GM23338 (cell line): ENCODE measurements at regions not wholly inside any gene's neighbourhood (a gene's known extent, or its start where the extent isn't known, plus 50 kb on each side); places are given as distances from the start of the nearest gene placed in this dataset.

Experiments
- ATAC-seq: fragments of 200-7000 bp; cut with Tn5 transposase; 3 replicates; pipeline ENCODE4 v1.9.1; 2020
- DNase-seq: peaks from one replicate; pipeline ENCODE4 v3.0.0-alpha.2; 2015; ENCODE audit warnings: low spot score
- H2AFZ ChIP-seq: fragments of 200-600 bp; sonication (generic); 2 replicates; pipeline ENCODE4 v1.8.0; 2016; ENCODE audit warnings: antibody characterized with exemption, mild to moderate bottlenecking, moderate library complexity
- H3F3A ChIP-seq: fragments of 200-600 bp; sonication (generic); replicated peaks from 2 replicates; pipeline ENCODE4 v1.8.0; 2017; ENCODE audit warnings: antibody characterized with exemption, mixed run types, low read depth
- H3K27ac ChIP-seq: fragments of 200-600 bp; sonication (generic); 2 replicates; pipeline ENCODE4 v1.6.1; 2016; ENCODE audit warnings: low read depth
- H3K27me3 ChIP-seq: fragments of 200-600 bp; sonication (generic); 2 replicates; pipeline ENCODE4 v1.8.0; 2016; ENCODE audit warnings: mild to moderate bottlenecking, mixed run types, moderate library complexity; ENCODE audit not compliant: insufficient read depth
- H3K36me3 ChIP-seq: fragments of 200-600 bp; sonication (generic); 2 replicates; pipeline ENCODE4 v1.8.0; 2016; ENCODE audit warnings: mild to moderate bottlenecking; ENCODE audit not compliant: insufficient read depth
- H3K4me1 ChIP-seq: fragments of 200-600 bp; sonication (generic); 2 replicates; pipeline ENCODE4 v1.8.0; 2016; ENCODE audit warnings: mild to moderate bottlenecking, moderate library complexity; ENCODE audit not compliant: insufficient read depth
- H3K4me2 ChIP-seq: fragments of 200-600 bp; sonication (generic); 2 replicates; pipeline ENCODE4 v1.7.1; 2017; ENCODE audit warnings: mixed run types
- H3K4me3 ChIP-seq: fragments of 200-600 bp; sonication (generic); 2 replicates; pipeline ENCODE4 v1.6.1; 2016; ENCODE audit warnings: mixed run types
- H3K79me2 ChIP-seq: fragments of 200-600 bp; sonication (generic); replicated peaks from 2 replicates; pipeline ENCODE4 v1.8.0; 2017; ENCODE audit warnings: mild to moderate bottlenecking; ENCODE audit not compliant: insufficient read depth
- H3K9me2 ChIP-seq: fragments of 200-600 bp; sonication (generic); 2 replicates; pipeline ENCODE4 v1.8.0; 2017; ENCODE audit not compliant: insufficient read depth
- H4K20me1 ChIP-seq: fragments of 200-600 bp; sonication (generic); replicated peaks from 2 replicates; pipeline ENCODE4 v1.8.0; 2017; ENCODE audit warnings: mild to moderate bottlenecking; ENCODE audit not compliant: insufficient read depth
- H3K27ac Mint-ChIP-seq: 2 replicates; pipeline ENCODE4 v1.8.0; 2020; ENCODE audit warnings: inconsistent platforms, mild to moderate bottlenecking, moderate library complexity, mixed read lengths
- H3K27me3 Mint-ChIP-seq: 3 replicates; pipeline ENCODE4 v1.8.0; 2022; ENCODE audit warnings: low read depth, mild to moderate bottlenecking, moderate library complexity, mixed read lengths, inconsistent platforms; ENCODE audit not compliant: insufficient read depth, poor library complexity
- H3K36me3 Mint-ChIP-seq: 3 replicates; pipeline ENCODE4 v1.8.0; 2021; ENCODE audit warnings: low read depth, mild to moderate bottlenecking, inconsistent platforms, moderate library complexity, mixed read lengths
- H3K4me1 Mint-ChIP-seq: 3 replicates; pipeline ENCODE4 v1.8.0; 2020; ENCODE audit warnings: mild to moderate bottlenecking, inconsistent platforms, mixed read lengths
- H3K4me3 Mint-ChIP-seq: 3 replicates; pipeline ENCODE4 v1.8.0; 2021; ENCODE audit warnings: moderate library complexity, mild to moderate bottlenecking, inconsistent platforms, mixed read lengths
- H3K9me3 Mint-ChIP-seq: 3 replicates; pipeline ENCODE4 v1.8.0; 2020; ENCODE audit warnings: moderate library complexity, mild to moderate bottlenecking, inconsistent platforms, mixed read lengths
- CTCF ChIP-seq, 2 experiments: fragments of 200-600 bp in 1 of 2; sonication (generic) in 1 of 2; conservative IDR thresholded peaks; 2 replicates each; pipeline versions ENCODE4 v1.5.1 to v1.6.1; 2016 to 2017; ENCODE audit warnings: antibody characterized with exemption in 2 of 2, low read depth in 2 of 2, mild to moderate bottlenecking in 2 of 2, moderate library complexity in 1 of 2
- JUNB ChIP-seq: IDR thresholded peaks from one replicate; pipeline ENCODE4 v1.6.1; 2016; ENCODE audit warnings: antibody characterized with exemption; ENCODE audit not compliant: unreplicated experiment
- REST ChIP-seq: IDR thresholded peaks from one replicate; pipeline ENCODE4 v1.6.1; 2018; ENCODE audit warnings: antibody characterized with exemption; ENCODE audit not compliant: unreplicated experiment
- ZNF331 ChIP-seq: fragments of 250-450 bp; sonication (Bioruptor Pico); IDR thresholded peaks from 2 replicates; pipeline ENCODE4 v1.5.0; 2020; ENCODE audit warnings: low read depth, mild to moderate bottlenecking, moderate library complexity

- H3K4me1 Mint-ChIP-seq = peaks cover 4% of the 10 kb centered on the region; the same call in 2 of the 3 replicates
- DNase-seq (peak; percentile 90), ATAC-seq (peak; percentile 96)
Observed at GRCh38 chr6:19210849-19211590, 626.1 kb upstream of the ID4 start.

More at GRCh38 chr6:19210849-19211590, 626.1 kb upstream of the ID4 start:
- no peaks in the 10 kb centered on the region for H3F3A ChIP-seq
- H2AFZ ChIP-seq = no peak overlapping the region
- TF ChIP-seq CTCF (conservative IDR thresholded peaks at IDR 0.05; ENCODE audit: low read depth in 2 of 2) = peak; percentile 58 to 77
- TF ChIP-seq REST = no peak
- no peak for TF ChIP-seq ZNF331 (CRISPR knock-in tag)
- TF ChIP-seq JUNB = no peak
- no peak overlapping the region for H3K4me2 ChIP-seq
- H3K79me2 ChIP-seq = no peaks in the 10 kb centered on the region
- Mint-ChIP-seq H3K36me3 (no peaks in the 10 kb centered on the region), H3K27ac (no peak overlapping the region), H3K9me3 (peaks cover 6% of the 10 kb centered on the region; the same call in 1 of the 3 replicates), H3K4me3 (no peak overlapping the region), H3K27me3 (no peaks in the 10 kb centered on the region)
- H3K4me3 ChIP-seq = no peak overlapping the region
- no peaks in the 10 kb centered on the region for H4K20me1 ChIP-seq
- no peaks in the 10 kb centered on the region for H3K9me2 ChIP-seq
- H3K36me3 ChIP-seq = no peaks in the 10 kb centered on the region
- H3K4me1 ChIP-seq = no peaks in the 10 kb centered on the region
- H3K27ac ChIP-seq = no peak overlapping the region
- no peaks in the 10 kb centered on the region for H3K27me3 ChIP-seq
